IMR-90 (cell line): ENCODE measurements at regions not wholly inside any gene's neighbourhood (a gene's known extent, or its start where the extent isn't known, plus 50 kb on each side); places are given as distances from the start of the nearest gene placed in this dataset.

ENCODE experiments used
- ATAC-seq: fragments of 200-7000 bp; cut with Tn5 transposase; 2 replicates; pipeline ENCODE4 v1.9.1; 2020; ENCODE audit warnings: low read depth, mild to moderate bottlenecking, moderate library complexity
- BruUV-seq: library from RNA; stranded (reverse); fragments of 400-500 nt; replicated peaks from 2 replicates; lab custom pipeline; 2021; lab: Mats Ljungman, UMichigan
- CTCF ChIA-PET: fragments of 300-600 bp; formaldehyde crosslinking; extraction: SDS; loops from one replicate; lab custom pipeline; 2021; ENCODE audit warnings: antibody characterized with exemption; lab: Yijun Ruan, JAX
- POLR2A ChIA-PET: fragments of 300-600 bp; sonication (Branson Sonifier 250); formaldehyde crosslinking; loops from one replicate; lab custom pipeline; 2022; ENCODE audit warnings: antibody characterized with exemption; ENCODE audit not compliant: unreplicated experiment; lab: Charles Lee
- DNase-seq: peaks from one replicate; pipeline ENCODE4 v3.0.0; 2013
- H2AFZ ChIP-seq: replicated peaks from 2 replicates; pipeline ENCODE3; 2013; ENCODE audit warnings: low read length, mild to moderate bottlenecking; ENCODE audit not compliant: poor library complexity
- H2AK5ac ChIP-seq: 2 replicates; pipeline ENCODE4 v1.6.1; 2013; ENCODE audit warnings: low read depth, low read length, inconsistent platforms
- H2AK9ac ChIP-seq: replicated peaks from 2 replicates; pipeline ENCODE3; 2013; ENCODE audit warnings: mild to moderate bottlenecking, low read depth, low read length, moderate library complexity; ENCODE audit not compliant: poor library complexity
- H2BK120ac ChIP-seq: 2 replicates; pipeline ENCODE4 v1.6.1; 2013; ENCODE audit warnings: low read depth, low read length, inconsistent platforms
- H2BK15ac ChIP-seq: 3 replicates; pipeline ENCODE4 v1.6.1; 2013; ENCODE audit warnings: low read depth, low read length, inconsistent platforms
- H2BK20ac ChIP-seq: 2 replicates; pipeline ENCODE4 v1.6.1; 2013; ENCODE audit warnings: low read depth, mild to moderate bottlenecking, inconsistent platforms, low read length, moderate library complexity
- H2BK5ac ChIP-seq: 2 replicates; pipeline ENCODE4 v1.6.1; 2013; ENCODE audit warnings: mild to moderate bottlenecking, low read depth, low read length, inconsistent platforms; ENCODE audit not compliant: poor library complexity, severe bottlenecking
- H3K14ac ChIP-seq: replicated peaks from 2 replicates; pipeline ENCODE4 v1.6.1; 2013; ENCODE audit warnings: low read depth, low read length, inconsistent platforms
- H3K18ac ChIP-seq: 2 replicates; pipeline ENCODE4 v1.6.1; 2013; ENCODE audit warnings: low read depth, low read length, control low read depth
- H3K23ac ChIP-seq: 2 replicates; pipeline ENCODE4 v1.6.1; 2013; ENCODE audit warnings: low read depth, low read length, inconsistent platforms
- H3K27ac ChIP-seq: 2 replicates; pipeline ENCODE4 v1.5.1; 2013; ENCODE audit warnings: mild to moderate bottlenecking, control low read depth, low read length; ENCODE audit not compliant: insufficient read depth
- H3K27me3 ChIP-seq: 2 replicates; pipeline ENCODE4 v1.6.1; 2013; ENCODE audit warnings: low read length; ENCODE audit not compliant: control insufficient read depth, insufficient read depth
- H3K36me3 ChIP-seq: 2 replicates; pipeline ENCODE4 v1.6.1; 2013; ENCODE audit warnings: low read length, mixed read lengths; ENCODE audit not compliant: control insufficient read depth, insufficient read depth
- H3K4ac ChIP-seq: 2 replicates; pipeline ENCODE4 v1.6.1; 2013; ENCODE audit warnings: low read depth, low read length, inconsistent platforms
- H3K4me1 ChIP-seq: 2 replicates; pipeline ENCODE4 v1.6.1; 2013; ENCODE audit warnings: low read length, mixed read lengths; ENCODE audit not compliant: control insufficient read depth, insufficient read depth
- H3K4me2 ChIP-seq: 2 replicates; pipeline ENCODE4 v1.6.1; 2013; ENCODE audit warnings: low read depth, mild to moderate bottlenecking, control low read depth, low read length, moderate library complexity
- H3K4me3 ChIP-seq: 2 replicates; pipeline ENCODE4 v1.5.1; 2013; ENCODE audit warnings: low read depth, mild to moderate bottlenecking, control low read depth, low read length, moderate library complexity; ENCODE audit not compliant: insufficient read depth
- H3K56ac ChIP-seq: 2 replicates; pipeline ENCODE4 v1.6.1; 2013; ENCODE audit warnings: low read length, inconsistent platforms; ENCODE audit not compliant: insufficient read depth; ENCODE audit errors: extremely low read depth
- H3K79me1 ChIP-seq, 2 experiments: 2 replicates each; pipeline ENCODE4 v1.6.1; 2013; ENCODE audit warnings: low read length in 2 of 2, inconsistent platforms in 1 of 2, low read depth in 1 of 2
- H3K9ac ChIP-seq: 2 replicates; pipeline ENCODE4 v1.6.1; 2013; ENCODE audit warnings: low read depth, low read length, control low read depth
- H3K9me1 ChIP-seq: 2 replicates; pipeline ENCODE4 v1.6.1; 2013; ENCODE audit warnings: low read length, inconsistent platforms; ENCODE audit not compliant: insufficient read depth
- H3K9me3 ChIP-seq: 2 replicates; pipeline ENCODE4 v1.6.1; 2013; ENCODE audit warnings: low read length; ENCODE audit not compliant: control insufficient read depth, insufficient read depth
- H4K20me1 ChIP-seq: 2 replicates; pipeline ENCODE4 v1.6.1; 2013; ENCODE audit warnings: low read length, inconsistent platforms; ENCODE audit not compliant: insufficient read depth
- H4K5ac ChIP-seq: 2 replicates; pipeline ENCODE4 v1.6.1; 2013; ENCODE audit warnings: mild to moderate bottlenecking, low read depth, low read length, control low read depth
- H4K8ac ChIP-seq, 2 experiments: 2 replicates each; pipeline ENCODE4 v1.6.1; 2013; ENCODE audit warnings: low read depth in 2 of 2, low read length in 2 of 2, control low read depth in 1 of 2, inconsistent platforms in 1 of 2
- H4K91ac ChIP-seq: 2 replicates; pipeline ENCODE4 v1.6.1; 2013; ENCODE audit warnings: low read depth, low read length, inconsistent platforms; ENCODE audit not compliant: insufficient read depth
- BHLHE40 ChIP-seq: fragments of 150-350 bp; IDR thresholded peaks from 2 replicates; pipeline ENCODE4 v1.6.1; 2016; ENCODE audit warnings: mild to moderate bottlenecking, low read depth, low read length
- MAFK ChIP-seq: IDR thresholded peaks from 2 replicates; pipeline ENCODE4 v1.6.1; 2012; ENCODE audit warnings: low read depth, low read length, improper control_type of control experiment
- RAD21 ChIP-seq: IDR thresholded peaks from 2 replicates; pipeline ENCODE4 v1.6.1; 2012; ENCODE audit warnings: low read length, improper control_type of control experiment
- WGBS, 2 experiments: methylation state at CpG; one replicate each; pipeline versions ENCODE4 v1.1.5 to v1.1.7; 2013; ENCODE audit warnings: missing lambda C conversion rate in 2 of 2; ENCODE audit not compliant: insufficient read length in 1 of 2; ENCODE audit errors: extremely low coverage in 2 of 2; 5-methylcytosine and 5-hydroxymethylcytosine counted together
- dilution Hi-C: fragments of 300-500 bp; cut with HindIII; formaldehyde crosslinking; loops from one replicate; pipeline ENCODE4 v1.14.3; 2018; ENCODE audit warnings: low sequenced_read_pairs; ENCODE audit not compliant: unreplicated experiment
- in situ Hi-C: fragments of 300-500 bp; cut with MboI; formaldehyde crosslinking; loops from 3 replicates; pipeline ENCODE4 v1.14.3; 2019; ENCODE audit warnings: low sequenced_read_pairs, inconsistent platforms, mixed read lengths
- intact Hi-C: fragments of 100-400 bp; cut with micrococcal nuclease; formaldehyde crosslinking; loops from 2 replicates; pipeline ENCODE4 v1.10.0; 2022

DNA sequence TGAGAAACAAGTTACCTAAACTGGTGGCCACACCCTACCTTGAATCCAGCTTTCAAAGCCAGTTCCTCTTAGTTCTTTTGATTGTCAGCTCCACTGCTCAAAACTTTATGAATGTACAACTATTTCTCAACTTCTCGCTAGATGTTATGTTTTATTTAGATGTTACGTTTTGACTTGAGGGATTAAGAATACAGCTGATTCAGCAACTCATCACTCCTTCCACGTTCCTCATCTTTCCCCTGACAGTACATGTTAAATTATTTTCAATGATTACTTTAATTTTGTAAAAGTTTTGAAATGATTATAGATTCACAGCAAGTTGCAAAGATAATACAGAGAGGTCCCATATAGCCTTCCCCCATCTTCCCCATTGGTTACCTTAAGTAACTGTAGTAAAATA, 553.4 kb downstream of the GALR1 start:
- no peak overlapping the region for H3K4ac ChIP-seq
- intact Hi-C loops (no loop called here), dilution Hi-C loops (no loop called here), in situ Hi-C loops (no loop called here)
- no peak overlapping the region for H3K9ac ChIP-seq
- H2AFZ ChIP-seq: no peak overlapping the region
- H2BK120ac ChIP-seq: no peak overlapping the region
- no peak for ATAC-seq
- peak; percentile 33; the same call in 1 of the 2 replicates for TF ChIP-seq MAFK
- TF ChIP-seq RAD21: no peak
- no peak for TF ChIP-seq BHLHE40
- H4K8ac ChIP-seq: no peak overlapping the region
- no peak overlapping the region for H4K91ac ChIP-seq
- H4K5ac ChIP-seq: no peak overlapping the region
- H3K9me1 ChIP-seq: no peaks in the 10 kb centered on the region
- H2BK15ac ChIP-seq: no peak overlapping the region
- no peak overlapping the region for H2BK20ac ChIP-seq
- no peaks in the 10 kb centered on the region for H3K79me1 ChIP-seq
- no peak overlapping the region for H3K56ac ChIP-seq
- CTCF ChIA-PET: no interaction called here
- DNase-seq: no peak
- no peak overlapping the region for H3K4me3 ChIP-seq
- H3K27ac ChIP-seq: no peak overlapping the region
- peaks cover 15% of the 10 kb centered on the region for H3K9me3 ChIP-seq
- no peaks in the 10 kb centered on the region for H3K4me1 ChIP-seq
- no peak overlapping the region for H3K18ac ChIP-seq
- H3K14ac ChIP-seq: no peak overlapping the region
- WGBS, 2 experiments: no CpG with 5 or more reads among the region's 3 CpGs
- H3K4me2 ChIP-seq: no peak overlapping the region
- H4K20me1 ChIP-seq: no peaks in the 10 kb centered on the region
- H3K23ac ChIP-seq: no peak overlapping the region
- H3K27me3 ChIP-seq: no peaks in the 10 kb centered on the region
- H2AK9ac ChIP-seq: no peak overlapping the region
- BruUV-seq: no TSS peak
- POLR2A ChIA-PET: no interaction called here
- no peaks in the 10 kb centered on the region for H3K36me3 ChIP-seq
- no peak overlapping the region for H2BK5ac ChIP-seq
- no peak overlapping the region for H2AK5ac ChIP-seq
